ENCODE measurements at regions not wholly inside any gene's neighbourhood (a gene's known extent, or its start where the extent isn't known, plus 50 kb on each side); places are given as distances from the start of the nearest gene placed in this dataset.

GRCh38 chr10:22054961-22055360 is 51.4 kb upstream of the DNAJC1 start:
- ATAC-seq (no peak), DNase-seq (no peak)
- H3K27me3 Mint-ChIP-seq = no peaks in the 10 kb centered on the region
- H3K4me1 Mint-ChIP-seq = peaks cover 5% of the 10 kb centered on the region
- H3K9me3 ChIP-seq (ENCODE audit: control insufficient read depth, low read length, poor library complexity, severe bottlenecking) = peaks cover 6% of the 10 kb centered on the region
- no peak overlapping the region for H3K4me3 Mint-ChIP-seq
- peaks cover 2% of the 10 kb centered on the region for H3K36me3 Mint-ChIP-seq (ENCODE audit: low read depth)
- H3K27ac Mint-ChIP-seq = no peak overlapping the region
